GM06990 (cell line): ENCODE measurements at regions not wholly inside any gene's neighbourhood (a gene's known extent, or its start where the extent isn't known, plus 50 kb on each side); places are given as distances from the start of the nearest gene placed in this dataset.

Source experiments
- DNase-seq: peaks from one replicate; pipeline ENCODE4 v3.0.0-alpha.2; 2011; ENCODE audit not compliant: insufficient read length; ENCODE audit errors: extremely low read depth
- H3K27me3 ChIP-seq: replicated peaks from 2 replicates; pipeline ENCODE4 v1.6.0; 2011; ENCODE audit warnings: low read length; ENCODE audit not compliant: control insufficient read depth, insufficient read depth
- H3K36me3 ChIP-seq: 2 replicates; pipeline ENCODE4 v1.5.1; 2011; ENCODE audit warnings: low read length; ENCODE audit not compliant: control insufficient read depth, insufficient read depth
- H3K4me3 ChIP-seq: replicated peaks from 2 replicates; pipeline ENCODE4 v1.5.1; 2011; ENCODE audit warnings: low read depth, mild to moderate bottlenecking, control low read depth, low read length
- CTCF ChIP-seq: IDR thresholded peaks from 2 replicates; pipeline ENCODE4 v1.5.1; 2011; ENCODE audit warnings: low read length, control low read depth, mild to moderate bottlenecking, inconsistent platforms; ENCODE audit not compliant: insufficient read depth, poor library complexity, severe bottlenecking

- no peaks in the 10 kb centered on the region for H3K36me3 ChIP-seq
- DNase-seq = no peak
- H3K27me3 ChIP-seq = no peaks in the 10 kb centered on the region
- TF ChIP-seq CTCF = no peak
- no peak overlapping the region for H3K4me3 ChIP-seq
Observed at GRCh38 chr12:24723759-24724158, 225.1 kb downstream of the BCAT1 start.

GRCh38 chr12:24721191-24721590 lies 227.7 kb downstream of the BCAT1 start:
- DNase-seq = no peak
- Histone ChIP-seq H3K36me3 (no peaks in the 10 kb centered on the region), H3K4me3 (no peak overlapping the region), H3K27me3 (no peaks in the 10 kb centered on the region)
- TF ChIP-seq CTCF = no peak

GRCh38 chr12:24719293-24719721 lies 229.6 kb downstream of the BCAT1 start:
- peak; percentile 56 for DNase-seq
- Histone ChIP-seq H3K36me3 (no peaks in the 10 kb centered on the region), H3K4me3 (no peak overlapping the region), H3K27me3 (no peaks in the 10 kb centered on the region)
- TF ChIP-seq CTCF = no peak

DNA sequence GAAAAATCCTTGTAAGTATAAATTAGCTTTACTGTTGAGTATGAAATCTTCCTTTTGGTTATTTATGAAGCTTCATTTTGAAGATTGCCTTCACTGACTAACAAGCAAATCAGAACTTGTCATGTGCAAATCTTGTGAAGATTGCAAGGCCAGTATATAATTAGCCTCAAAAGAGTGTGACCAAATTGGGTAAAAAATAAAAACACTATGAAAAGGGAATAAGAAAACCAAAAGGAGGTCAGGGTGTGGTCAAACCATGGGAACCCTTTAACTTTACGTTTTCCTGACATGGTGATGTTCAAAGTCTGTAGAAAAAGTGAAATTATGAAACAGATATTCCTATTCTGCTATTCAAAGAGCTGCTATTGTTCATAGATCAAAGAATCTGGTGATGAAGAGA lies 230.3 kb downstream of the BCAT1 start:
- Histone ChIP-seq H3K27me3 (no peaks in the 10 kb centered on the region), H3K4me3 (no peak overlapping the region), H3K36me3 (no peaks in the 10 kb centered on the region)
- no peak for TF ChIP-seq CTCF
- DNase-seq = no peak

DNA sequence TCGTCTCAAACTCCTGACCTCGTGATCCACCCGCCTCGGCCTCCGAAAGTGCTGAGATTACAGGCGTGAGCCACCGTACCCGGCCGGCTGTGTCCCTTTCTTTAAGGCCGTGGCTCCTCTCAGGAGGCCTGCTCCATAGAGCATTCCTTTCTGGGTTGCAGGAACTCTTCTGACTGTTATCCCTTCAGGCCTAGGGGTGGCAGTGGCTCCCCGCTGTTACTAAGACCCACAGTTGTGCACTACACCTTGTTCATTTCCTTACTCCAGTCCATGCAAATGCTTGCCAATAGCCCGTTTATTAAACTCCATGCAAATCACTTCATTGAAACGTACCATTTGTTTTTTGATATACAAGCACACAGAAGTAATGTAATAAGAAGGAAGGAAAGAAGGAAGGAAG lies 234.7 kb downstream of the BCAT1 start:
- no peaks in the 10 kb centered on the region for H3K27me3 ChIP-seq
- DNase-seq = no peak
- no peak for TF ChIP-seq CTCF
- no peak overlapping the region for H3K4me3 ChIP-seq
- no peaks in the 10 kb centered on the region for H3K36me3 ChIP-seq
